H1 (cell line): ENCODE measurements at regions not wholly inside any gene's neighbourhood (a gene's known extent, or its start where the extent isn't known, plus 50 kb on each side); places are given as distances from the start of the nearest gene placed in this dataset.

Source experiments
- CTCF ChIA-PET: fragments of 300-600 bp; sonication (Branson Sonifier 250); formaldehyde crosslinking; loops from one replicate; lab custom pipeline; 2021; ENCODE audit not compliant: partially characterized antibody; lab: Charles Lee
- POLR2A ChIA-PET: fragments of 300-600 bp; sonication (Branson Sonifier 250); formaldehyde crosslinking; loops from one replicate; lab custom pipeline; 2021; ENCODE audit warnings: inconsistent platforms; ENCODE audit not compliant: partially characterized antibody; lab: Charles Lee
- DNase-seq, 2 experiments: peaks; one replicate each; pipeline versions ENCODE4 v3.0.0 to v3.0.0-alpha.2; 2010 to 2022; ENCODE audit warnings: low spot score in 2 of 2, low read depth in 1 of 2, mixed read lengths in 1 of 2
- FAIRE-seq: peaks from 2 replicates; lab custom pipeline; 2011; peaks lifted over from hg19 to GRCh38; lab: Jason Lieb, UNC
- H2AFZ ChIP-seq: 2 replicates; pipeline ENCODE4 v1.8.1; 2012; ENCODE audit warnings: low read length, inconsistent platforms
- H2AK5ac ChIP-seq: 2 replicates; pipeline ENCODE4 v1.6.1; 2013; ENCODE audit warnings: low read depth, low read length
- H2BK120ac ChIP-seq: replicated peaks from 2 replicates; pipeline ENCODE3; 2013; ENCODE audit warnings: low read depth, low read length, inconsistent platforms
- H2BK12ac ChIP-seq: 2 replicates; pipeline ENCODE4 v1.6.1; 2013; ENCODE audit warnings: low read depth, low read length
- H2BK15ac ChIP-seq: 2 replicates; pipeline ENCODE4 v1.6.1; 2013; ENCODE audit warnings: low read length
- H2BK20ac ChIP-seq: 2 replicates; pipeline ENCODE4 v1.6.1; 2013; ENCODE audit warnings: low read length
- H2BK5ac ChIP-seq: 2 replicates; pipeline ENCODE4 v1.6.1; 2013; ENCODE audit warnings: low read depth, low read length
- H3K14ac ChIP-seq: 2 replicates; pipeline ENCODE4 v1.6.1; 2013; ENCODE audit warnings: inconsistent platforms; ENCODE audit not compliant: insufficient read length
- H3K18ac ChIP-seq: 2 replicates; pipeline ENCODE4 v1.6.1; 2013; ENCODE audit warnings: low read length; ENCODE audit errors: extremely low read depth
- H3K23ac ChIP-seq: 2 replicates; pipeline ENCODE4 v1.6.1; 2013; ENCODE audit warnings: inconsistent platforms; ENCODE audit not compliant: insufficient read length
- H3K23me2 ChIP-seq: 2 replicates; pipeline ENCODE4 v1.6.1; 2013; ENCODE audit warnings: low read depth, low read length
- H3K27ac ChIP-seq: 2 replicates; pipeline ENCODE4 v1.6.1; 2011; ENCODE audit warnings: low read depth, low read length, inconsistent platforms
- H3K27me3 ChIP-seq, 4 experiments: replicated peaks in 1 of 4; 1 replicate in 1 of 4; 2 replicates in 3 of 4; pipeline versions ENCODE4 v1.6.1 to v1.8.1; 2011 to 2013; ENCODE audit warnings: low read length in 3 of 4, mild to moderate bottlenecking in 3 of 4, inconsistent platforms in 2 of 4, mixed read lengths in 2 of 4, moderate library complexity in 1 of 4; ENCODE audit not compliant: control insufficient read depth in 3 of 4, insufficient read depth in 3 of 4; ENCODE audit errors: extremely low read depth in 1 of 4
- H3K36me3 ChIP-seq, 4 experiments: 2 replicates each; pipeline versions ENCODE4 v1.6.1 to v1.8.1; 2011 to 2013; ENCODE audit warnings: mild to moderate bottlenecking in 4 of 4, low read length in 3 of 4, moderate library complexity in 2 of 4, control low read depth in 1 of 4, inconsistent platforms in 1 of 4; ENCODE audit not compliant: insufficient read depth in 4 of 4, control insufficient read depth in 2 of 4
- H3K4ac ChIP-seq: replicated peaks from 2 replicates; pipeline ENCODE3; 2013; ENCODE audit warnings: low read length, low read depth, mixed read lengths, inconsistent platforms; ENCODE audit not compliant: insufficient read length
- H3K4me1 ChIP-seq, 4 experiments: replicated peaks in 1 of 4; 1 replicate in 1 of 4; 2 replicates in 3 of 4; pipeline versions ENCODE4 v1.6.1 to v1.8.1; 2011 to 2013; ENCODE audit warnings: low read length in 3 of 4, inconsistent platforms in 2 of 4, mixed read lengths in 1 of 4; ENCODE audit not compliant: insufficient read depth in 4 of 4, control insufficient read depth in 3 of 4
- H3K4me2 ChIP-seq, 2 experiments: 2 replicates each; pipeline versions ENCODE4 v1.6.1 to v1.8.1; 2011 to 2013; ENCODE audit warnings: low read depth in 2 of 2, low read length in 2 of 2, control low read depth in 1 of 2, inconsistent platforms in 1 of 2, mild to moderate bottlenecking in 1 of 2; ENCODE audit not compliant: insufficient read depth in 1 of 2
- H3K4me3 ChIP-seq, 4 experiments: fragments of 200-600, 300-600 bp in 1 of 4; sonication (generic), shearing (Covaris generic), sonication (Bioruptor Twin) in 1 of 4; 2 replicates each; pipeline versions ENCODE4 v1.5.1 to v1.8.1; 2011 to 2016; ENCODE audit warnings: low read length in 4 of 4, low read depth in 3 of 4, control low read depth in 2 of 4, inconsistent platforms in 2 of 4, mild to moderate bottlenecking in 2 of 4, mixed read lengths in 1 of 4, moderate library complexity in 1 of 4; ENCODE audit not compliant: insufficient read depth in 2 of 4; ENCODE audit errors: extremely low read depth in 1 of 4
- H3K56ac ChIP-seq: replicated peaks from 2 replicates; pipeline ENCODE3; 2013; ENCODE audit warnings: low read depth, mild to moderate bottlenecking, mixed read lengths, low read length, inconsistent platforms; ENCODE audit not compliant: insufficient read length
- H3K79me1 ChIP-seq: 2 replicates; pipeline ENCODE4 v1.6.1; 2013; ENCODE audit warnings: low read depth, low read length, control low read depth
- H3K79me2 ChIP-seq, 2 experiments: 2 replicates each; pipeline versions ENCODE4 v1.6.1 to v1.8.1; 2012 to 2013; ENCODE audit warnings: low read length in 2 of 2, mild to moderate bottlenecking in 2 of 2, inconsistent platforms in 1 of 2; ENCODE audit not compliant: insufficient read depth in 2 of 2, control insufficient read depth in 1 of 2
- H3K9ac ChIP-seq, 4 experiments: replicated peaks in 1 of 4; 1 replicate in 1 of 4; 2 replicates in 3 of 4; pipeline versions ENCODE4 v1.6.1 to v1.8.1; 2011 to 2013; ENCODE audit warnings: low read depth in 3 of 4, low read length in 3 of 4, control low read depth in 2 of 4, mild to moderate bottlenecking in 2 of 4, moderate library complexity in 2 of 4, inconsistent platforms in 1 of 4; ENCODE audit errors: extremely low read depth in 1 of 4
- H3K9me3 ChIP-seq, 2 experiments: 2 replicates each; pipeline versions ENCODE4 v1.6.1 to v1.8.1; 2012 to 2013; ENCODE audit warnings: mild to moderate bottlenecking in 2 of 2, moderate library complexity in 2 of 2, control low read depth in 1 of 2, inconsistent platforms in 1 of 2, low read depth in 1 of 2, low read length in 1 of 2, mixed read lengths in 1 of 2; ENCODE audit not compliant: insufficient read depth in 2 of 2
- H4K20me1 ChIP-seq, 2 experiments: replicated peaks in 1 of 2; 2 replicates each; pipeline versions ENCODE3 to v1.8.1; 2011 to 2013; ENCODE audit warnings: inconsistent platforms in 2 of 2, low read length in 2 of 2, mild to moderate bottlenecking in 1 of 2; ENCODE audit not compliant: insufficient read depth in 2 of 2, control insufficient read depth in 1 of 2
- H4K5ac ChIP-seq: 2 replicates; pipeline ENCODE4 v1.6.1; 2013; ENCODE audit warnings: low read length, low read depth, mixed read lengths, inconsistent platforms; ENCODE audit not compliant: insufficient read length
- H4K8ac ChIP-seq: 2 replicates; pipeline ENCODE4 v1.8.0; 2013; ENCODE audit warnings: mild to moderate bottlenecking, moderate library complexity, low read length, inconsistent platforms; ENCODE audit not compliant: insufficient read depth; ENCODE audit errors: extremely low read depth
- H4K91ac ChIP-seq: replicated peaks from 2 replicates; pipeline ENCODE3; 2013; ENCODE audit warnings: low read length, mixed read lengths, inconsistent platforms; ENCODE audit not compliant: insufficient read length
- ASH2L ChIP-seq: fragments of 200-600, 300-600 bp; sonication (generic); IDR thresholded peaks from one replicate; pipeline ENCODE4 v1.7.1; 2017; ENCODE audit warnings: low read length
- BRCA1 ChIP-seq: IDR thresholded peaks from 2 replicates; pipeline ENCODE4 v1.6.1; 2012; ENCODE audit warnings: low read depth, low read length, improper control_type of control experiment
- CBX8 ChIP-seq: fragments of 300-800, 300-1000 bp; sonication (generic); IDR thresholded peaks from 2 replicates; pipeline ENCODE4 v1.7.1; 2016; ENCODE audit warnings: low read depth, low read length, borderline replicate concordance
- CHD2 ChIP-seq: IDR thresholded peaks from 2 replicates; pipeline ENCODE4 v1.6.1; 2012; ENCODE audit warnings: low read length, improper control_type of control experiment
- RNF2 ChIP-seq: fragments of 200-900, 300-1000 bp; sonication (generic); IDR thresholded peaks from 2 replicates; pipeline ENCODE4 v1.7.1; 2016; ENCODE audit warnings: borderline replicate concordance, low read depth, mild to moderate bottlenecking, antibody characterized with exemption, low read length; ENCODE audit not compliant: poor library complexity, severe bottlenecking; ENCODE audit errors: missing control alignments
- SAP30 ChIP-seq: fragments of 300-600 bp; sonication (generic); IDR thresholded peaks from 2 replicates; pipeline ENCODE4 v1.7.1; 2012; ENCODE audit warnings: low read length, moderate library complexity, mild to moderate bottlenecking, inconsistent platforms; ENCODE audit not compliant: insufficient read depth, insufficient replicate concordance
- TEAD4 ChIP-seq: IDR thresholded peaks from 2 replicates; pipeline ENCODE4 v1.6.1; 2012; ENCODE audit warnings: low read depth, low read length, inconsistent platforms, mixed read lengths
- WGBS, 2 experiments: shearing (Covaris generic) in 1 of 2; methylation state at CpG; one replicate each; pipeline versions ENCODE4 v1.1.6 to v1.1.7; 2013 to 2015; ENCODE audit warnings: low lambda C conversion rate in 2 of 2, mixed read lengths in 2 of 2, inconsistent platforms in 1 of 2, low coverage in 1 of 2, missing lambda C conversion rate in 1 of 2; ENCODE audit not compliant: insufficient replicate concordance in 2 of 2, insufficient coverage in 1 of 2, insufficient read length in 1 of 2; ENCODE audit errors: extremely low coverage in 1 of 2, missing lambda C conversion rate in 1 of 2; 5-methylcytosine and 5-hydroxymethylcytosine counted together
- TF ChIP-seq, protein P1 (sequence below): IDR thresholded peaks from 2 replicates; pipeline ENCODE4 v1.6.1; 2012; ENCODE audit warnings: inconsistent platforms

- no peak overlapping the region for H2BK12ac ChIP-seq
- H3K4me3 ChIP-seq: no peak overlapping the region
- no peak overlapping the region for H3K14ac ChIP-seq
- no peak overlapping the region for H2BK20ac ChIP-seq
- no peak overlapping the region for H2AFZ ChIP-seq
- FAIRE-seq: no peak
- no peak overlapping the region for H4K8ac ChIP-seq
- H3K27ac ChIP-seq: no peak overlapping the region
- H2BK5ac ChIP-seq: no peak overlapping the region
- no peak overlapping the region for H3K4ac ChIP-seq
- CTCF ChIA-PET: interaction anchor here (1.5 kb wide), 1 partner anchor 13 kb away, joined by 4 read pairs; no protein-coding TSS in a partner anchor
- no peaks in the 10 kb centered on the region for H3K36me3 ChIP-seq
- H3K79me2 ChIP-seq: no peaks in the 10 kb centered on the region
- H4K5ac ChIP-seq: no peak overlapping the region
- no peak overlapping the region for H3K4me2 ChIP-seq
- no peak for TF ChIP-seq RNF2
- TF ChIP-seq SAP30: no peak
- TF ChIP-seq CHD2: no peak
- no peak for TF ChIP-seq BRCA1
- TF ChIP-seq, protein P1, sequence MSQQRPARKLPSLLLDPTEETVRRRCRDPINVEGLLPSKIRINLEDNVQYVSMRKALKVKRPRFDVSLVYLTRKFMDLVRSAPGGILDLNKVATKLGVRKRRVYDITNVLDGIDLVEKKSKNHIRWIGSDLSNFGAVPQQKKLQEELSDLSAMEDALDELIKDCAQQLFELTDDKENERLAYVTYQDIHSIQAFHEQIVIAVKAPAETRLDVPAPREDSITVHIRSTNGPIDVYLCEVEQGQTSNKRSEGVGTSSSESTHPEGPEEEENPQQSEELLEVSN: no peak
- no peak for TF ChIP-seq TEAD4
- TF ChIP-seq CBX8: no peak
- TF ChIP-seq ASH2L: no peak
- TF ChIP-seq, all 59 proteins: peak for 0
- Histone ChIP-seq H3K56ac (no peak overlapping the region), H3K27me3 (no peaks in the 10 kb centered on the region), H2BK15ac (no peak overlapping the region), H3K9me3 (peaks cover 6 to 12% of the 10 kb centered on the region in 2 experiments; a peak in 3 of 4 replicates), H4K91ac (no peak overlapping the region), H3K18ac (no peak overlapping the region), H3K9ac (no peak overlapping the region), H3K79me1 (no peaks in the 10 kb centered on the region), H3K23me2 (no peaks in the 10 kb centered on the region), H3K4me1 (no peaks in the 10 kb centered on the region), H3K23ac (no peak overlapping the region), H2AK5ac (no peak overlapping the region), H2BK120ac (no peak overlapping the region), H4K20me1 (no peaks in the 10 kb centered on the region)
- DNase-seq: no peak
- POLR2A ChIA-PET: interaction anchor here (0.6 kb wide), 1 partner anchor 516 kb away, joined by 3 read pairs; no protein-coding TSS in a partner anchor
- WGBS, 2 experiments: 95% methylated on average over 10 of the region's 10 CpGs; no CpG with 5 or more reads in 1 of the 2 experiments
Measured at GRCh38 chr6:78462728-78463127, 404.6 kb upstream of the IRAK1BP1 start.
